Endothelial cell (in vitro differentiated cells): ENCODE measurements at regions not wholly inside any gene's neighbourhood (a gene's known extent, or its start where the extent isn't known, plus 50 kb on each side); places are given as distances from the start of the nearest gene placed in this dataset.

Experiments
- DNase-seq: peaks from one replicate; pipeline ENCODE4 v3.0.0; 2021; ENCODE audit warnings: low spot score
- H3K27ac Mint-ChIP-seq: one replicate; pipeline ENCODE4 v1.8.0; 2021; ENCODE audit warnings: mixed read lengths, inconsistent platforms; ENCODE audit not compliant: unreplicated experiment
- H3K27me3 Mint-ChIP-seq: one replicate; pipeline ENCODE4 v1.8.0; 2021; ENCODE audit warnings: mild to moderate bottlenecking, moderate library complexity, mixed read lengths, inconsistent platforms; ENCODE audit not compliant: unreplicated experiment
- H3K36me3 Mint-ChIP-seq: one replicate; pipeline ENCODE4 v1.8.0; 2021; ENCODE audit warnings: mild to moderate bottlenecking, low read depth, mixed read lengths, inconsistent platforms; ENCODE audit not compliant: unreplicated experiment
- H3K4me1 Mint-ChIP-seq: one replicate; pipeline ENCODE4 v1.8.0; 2021; ENCODE audit warnings: mild to moderate bottlenecking, mixed read lengths, inconsistent platforms; ENCODE audit not compliant: unreplicated experiment
- H3K4me3 Mint-ChIP-seq: one replicate; pipeline ENCODE4 v1.8.0; 2021; ENCODE audit warnings: mild to moderate bottlenecking, mixed read lengths, inconsistent platforms; ENCODE audit not compliant: unreplicated experiment
- H3K9me3 Mint-ChIP-seq: one replicate; pipeline ENCODE4 v1.8.0; 2021; ENCODE audit warnings: mixed read lengths, inconsistent platforms; ENCODE audit not compliant: unreplicated experiment
- CTCF ChIP-seq: fragments of 200-600 bp; sonication (generic); IDR thresholded peaks from one replicate; pipeline ENCODE4 v1.5.0; 2021; ENCODE audit warnings: antibody characterized with exemption; ENCODE audit not compliant: unreplicated experiment

DNA sequence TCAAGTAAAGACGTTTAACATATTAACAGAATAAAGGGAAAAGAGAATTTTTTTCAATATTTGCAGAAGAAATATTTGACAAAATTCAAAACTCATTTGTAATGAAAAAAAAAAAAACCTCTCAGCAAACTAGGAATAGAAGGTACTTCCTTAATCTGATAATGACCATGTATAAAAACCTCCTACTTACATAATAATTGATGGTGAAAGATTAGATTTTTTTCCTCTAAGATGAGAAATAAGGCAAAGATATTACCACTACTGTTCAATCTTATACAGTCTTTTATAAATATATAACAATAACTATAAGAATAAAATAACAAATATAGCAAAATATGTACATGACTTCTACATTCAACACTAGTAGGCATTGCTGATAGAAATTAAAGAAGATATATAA is 424.6 kb upstream of the KLF4 start:
- no peak overlapping the region for H3K4me3 Mint-ChIP-seq
- no peak for DNase-seq

GRCh38 chr9:107907715-107908114 is 418.1 kb upstream of the KLF4 start:
- H3K4me3 Mint-ChIP-seq: no peak overlapping the region
- H3K27ac Mint-ChIP-seq: no peak overlapping the region
- H3K9me3 Mint-ChIP-seq: no peaks in the 10 kb centered on the region

More for the DNA sequence above, 424.6 kb upstream of the KLF4 start:
- TF ChIP-seq CTCF: no peak
- H3K9me3 Mint-ChIP-seq: no peaks in the 10 kb centered on the region
- no peak overlapping the region for H3K27ac Mint-ChIP-seq
- no peaks in the 10 kb centered on the region for H3K36me3 Mint-ChIP-seq
- no peaks in the 10 kb centered on the region for H3K27me3 Mint-ChIP-seq
- no peaks in the 10 kb centered on the region for H3K4me1 Mint-ChIP-seq

DNA sequence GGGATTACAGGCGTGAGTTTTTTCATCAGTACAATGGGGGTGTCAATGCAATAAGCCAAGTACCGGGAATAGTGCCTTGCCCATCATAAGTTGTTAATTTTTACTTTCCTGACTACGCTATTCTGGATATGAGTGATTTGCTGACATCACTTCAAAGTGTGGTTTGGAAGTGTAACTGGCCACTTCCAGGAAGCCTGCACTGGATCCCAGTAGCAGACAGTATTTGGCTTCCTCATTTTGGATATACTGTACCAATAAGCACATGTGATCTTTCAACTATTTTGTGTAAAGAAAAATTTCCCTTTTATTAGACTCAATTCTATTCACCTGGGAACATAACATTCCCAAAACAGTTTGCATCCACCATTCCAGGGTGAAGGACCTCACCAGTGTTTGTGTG is 417.7 kb upstream of the KLF4 start:
- H3K27ac Mint-ChIP-seq: no peak overlapping the region
- TF ChIP-seq CTCF: no peak
- H3K4me1 Mint-ChIP-seq: peaks cover 5% of the 10 kb centered on the region
- no peaks in the 10 kb centered on the region for H3K27me3 Mint-ChIP-seq
- no peaks in the 10 kb centered on the region for H3K36me3 Mint-ChIP-seq
- H3K9me3 Mint-ChIP-seq: no peaks in the 10 kb centered on the region
- DNase-seq: no peak
- H3K4me3 Mint-ChIP-seq: no peak overlapping the region

More at GRCh38 chr9:107907715-107908114, 418.1 kb upstream of the KLF4 start:
- H3K27me3 Mint-ChIP-seq: no peaks in the 10 kb centered on the region
- H3K36me3 Mint-ChIP-seq: no peaks in the 10 kb centered on the region
- H3K4me1 Mint-ChIP-seq: peaks cover 5% of the 10 kb centered on the region
- DNase-seq: no peak
- TF ChIP-seq CTCF: no peak

GRCh38 chr9:107906074-107906473 is 416.5 kb upstream of the KLF4 start:
- Mint-ChIP-seq H3K9me3 (no peaks in the 10 kb centered on the region), H3K4me1 (peaks cover 5% of the 10 kb centered on the region), H3K27ac (no peak overlapping the region), H3K36me3 (no peaks in the 10 kb centered on the region), H3K4me3 (no peak overlapping the region), H3K27me3 (no peaks in the 10 kb centered on the region)
- TF ChIP-seq CTCF: no peak
- DNase-seq: no peak

GRCh38 chr9:107905308-107906020 is 415.9 kb upstream of the KLF4 start:
- Mint-ChIP-seq H3K27me3 (no peaks in the 10 kb centered on the region), H3K4me1 (peaks cover 5% of the 10 kb centered on the region), H3K9me3 (no peaks in the 10 kb centered on the region), H3K27ac (no peak overlapping the region), H3K36me3 (no peaks in the 10 kb centered on the region), H3K4me3 (no peak overlapping the region)
- TF ChIP-seq CTCF: no peak
- DNase-seq: no peak
